ENCODE measurements at regions not wholly inside any gene's neighbourhood (a gene's known extent, or its start where the extent isn't known, plus 50 kb on each side); places are given as distances from the start of the nearest gene placed in this dataset.
"Not testable (repeated sequence)": the region's sequence is repeated elsewhere in the genome, so short reads cannot be mapped to it uniquely, and the experiment has no call there.

GRCh38 chr11:57057561-57057960 lies 68.8 kb downstream of the OR5AK2 start:
- ATAC-seq (no peak), DNase-seq (no peak), FAIRE-seq (no peak)
- no peak overlapping the region for H3K4me3 ChIP-seq
- no peaks in the 10 kb centered on the region for H3K4me1 ChIP-seq
- H3K9me3 ChIP-seq = no peaks in the 10 kb centered on the region
- H3K36me3 ChIP-seq = no peaks in the 10 kb centered on the region
- H3K27ac ChIP-seq = no peak overlapping the region
- TF ChIP-seq CTCF (IDR thresholded peaks at IDR 0.05) = no peak
- no peaks in the 10 kb centered on the region for H3K27me3 ChIP-seq
- intact Hi-C loops (cut with DNase I) = no loop called here

- ATAC-seq; H3K9me3 ChIP-seq; H3K36me3 ChIP-seq; intact Hi-C loops (cut with DNase I); H3K27me3 ChIP-seq; H3K27ac ChIP-seq; H3K4me1 ChIP-seq; H3K4me3 ChIP-seq; FAIRE-seq: not testable (repeated sequence)
- 76 to 78% methylated on average over 7 of the region's 7 CpGs for WGBS, 2 donors
- peak in 1 of 6 donors; percentile 43 for DNase-seq
Observed at GRCh38 chr11:57062957-57063356, 74.2 kb downstream of the OR5AK2 start.

GRCh38 chr11:57069942-57070341 lies 81.2 kb downstream of the OR5AK2 start:
- H3K27ac ChIP-seq = no peak overlapping the region
- intact Hi-C loops (cut with DNase I) = no loop called here
- H3K4me3 ChIP-seq = no peak overlapping the region
- DNase-seq (no peak), FAIRE-seq (no peak), ATAC-seq (no peak)
- no peaks in the 10 kb centered on the region for H3K4me1 ChIP-seq
- no peak for TF ChIP-seq CTCF (IDR thresholded peaks at IDR 0.05)
- no peaks in the 10 kb centered on the region for H3K9me3 ChIP-seq
- no peaks in the 10 kb centered on the region for H3K36me3 ChIP-seq
- H3K27me3 ChIP-seq = no peaks in the 10 kb centered on the region
- WGBS, 2 donors = 76 to 80% methylated on average over 1 of the region's 1 CpG

GRCh38 chr11:57071829-57072228 lies 83.1 kb downstream of the OR5AK2 start:
- ATAC-seq = peak in 3 of 4 donors; percentile 22 to 58 (median 34)
- TF ChIP-seq CTCF (IDR thresholded peaks at IDR 0.05) = no peak

GRCh38 chr11:57072640-57073039 lies 83.9 kb downstream of the OR5AK2 start:
- H3K27ac ChIP-seq = peak overlapping the region in 1 of 4 donors; percentile 37
- intact Hi-C loops (cut with DNase I) = no loop called here
- ATAC-seq (peak in 3 of 4 donors; percentile 44 to 70 (median 52)), FAIRE-seq (no peak), DNase-seq (no peak)
- no peak overlapping the region for H3K4me3 ChIP-seq
- H3K4me1 ChIP-seq = no peaks in the 10 kb centered on the region
- no peaks in the 10 kb centered on the region for H3K9me3 ChIP-seq
- no peak for TF ChIP-seq CTCF (IDR thresholded peaks at IDR 0.05)
- no peaks in the 10 kb centered on the region for H3K36me3 ChIP-seq
- no peaks in the 10 kb centered on the region for H3K27me3 ChIP-seq

More at GRCh38 chr11:57071829-57072228, 83.1 kb downstream of the OR5AK2 start:
- no peak for FAIRE-seq
- DNase-seq = no peak
- H3K4me1 ChIP-seq = no peaks in the 10 kb centered on the region
- H3K27me3 ChIP-seq = no peaks in the 10 kb centered on the region
- H3K9me3 ChIP-seq = no peaks in the 10 kb centered on the region
- H3K27ac ChIP-seq = peak overlapping the region in 1 of 4 donors; percentile 37
- no peaks in the 10 kb centered on the region for H3K36me3 ChIP-seq
- intact Hi-C loops (cut with DNase I) = no loop called here
- H3K4me3 ChIP-seq = no peak overlapping the region

- WGBS, 2 donors = 53 to 72% methylated on average over 3 of the region's 3 CpGs
- no peak for TF ChIP-seq CTCF (IDR thresholded peaks at IDR 0.05)
- H3K27ac ChIP-seq = no peak overlapping the region
Observed at GRCh38 chr11:57073128-57073527, 84.4 kb downstream of the OR5AK2 start.

More at GRCh38 chr11:57073128-57073527, 84.4 kb downstream of the OR5AK2 start:
- DNase-seq = no peak
- no peak for ATAC-seq
- Histone ChIP-seq H3K9me3 (no peaks in the 10 kb centered on the region), H3K27me3 (no peaks in the 10 kb centered on the region), H3K36me3 (no peaks in the 10 kb centered on the region), H3K4me1 (no peaks in the 10 kb centered on the region), H3K4me3 (no peak overlapping the region)
- no peak for FAIRE-seq
- intact Hi-C loops (cut with DNase I) = no loop called here

Measured in pancreas (tissue), 10 donors.